Activated T-helper 1 cell treated with Interleukin-2 at 50 U/mL for 16 hours (primary cell): ENCODE measurements at regions not wholly inside any gene's neighbourhood (a gene's known extent, or its start where the extent isn't known, plus 50 kb on each side); places are given as distances from the start of the nearest gene placed in this dataset.

Experiments
- DNase-seq: peaks from one replicate; pipeline ENCODE4 v3.0.0-alpha.2; 2020; ENCODE audit warnings: low read depth

GRCh38 chr9:84450029-84450428 is 109.5 kb upstream of the SLC28A3 start:
- DNase-seq = no peak

GRCh38 chr9:84456527-84456926 is 116.0 kb upstream of the SLC28A3 start:
- no peak for DNase-seq

GRCh38 chr9:84460695-84461094 is 120.1 kb upstream of the SLC28A3 start:
- no peak for DNase-seq

GRCh38 chr9:84463272-84463671 is 122.7 kb upstream of the SLC28A3 start:
- no peak for DNase-seq

- no peak for DNase-seq
These were observed 126.2 kb upstream of the SLC28A3 start for GRCh38 chr9:84466580-84467285.

- no peak for DNase-seq
These were observed 131.3 kb upstream of the SLC28A3 start for GRCh38 chr9:84471816-84472215.

- DNase-seq = no peak
These were observed 138.4 kb upstream of the SLC28A3 start for GRCh38 chr9:84478996-84479395.

GRCh38 chr9:84480071-84480470 is 139.5 kb upstream of the SLC28A3 start:
- DNase-seq = no peak

- DNase-seq = no peak
These were observed 140.7 kb upstream of the SLC28A3 start for GRCh38 chr9:84481231-84481630.

- DNase-seq = no peak
These were observed 141.2 kb upstream of the SLC28A3 start for GRCh38 chr9:84481636-84482218.

GRCh38 chr9:84482607-84483006 is 142.0 kb upstream of the SLC28A3 start:
- no peak for DNase-seq

- DNase-seq = no peak
These were observed 143.6 kb upstream of the SLC28A3 start for GRCh38 chr9:84484172-84484571.

GRCh38 chr9:84485539-84485938 is 145.0 kb upstream of the SLC28A3 start:
- DNase-seq = no peak

GRCh38 chr9:84486663-84487062 is 146.1 kb upstream of the SLC28A3 start:
- DNase-seq = no peak

GRCh38 chr9:84490206-84490841 is 149.8 kb upstream of the SLC28A3 start:
- DNase-seq = no peak

- no peak for DNase-seq
These were observed 150.3 kb upstream of the SLC28A3 start for GRCh38 chr9:84490842-84491325.

GRCh38 chr9:84492366-84493159 is 152.0 kb upstream of the SLC28A3 start:
- no peak for DNase-seq

GRCh38 chr9:84493284-84493947 is 152.9 kb upstream of the SLC28A3 start:
- no peak for DNase-seq

- no peak for DNase-seq
These were observed 159.5 kb upstream of the SLC28A3 start for GRCh38 chr9:84499969-84500582.

- no peak for DNase-seq
These were observed 160.3 kb upstream of the SLC28A3 start for GRCh38 chr9:84500826-84501225.

- DNase-seq = no peak
These were observed 161.0 kb upstream of the SLC28A3 start for GRCh38 chr9:84501587-84501986.

- no peak for DNase-seq
These were observed 161.5 kb upstream of the SLC28A3 start for GRCh38 chr9:84502066-84502465.
